HCT116 (cell line): ENCODE measurements at regions not wholly inside any gene's neighbourhood (a gene's known extent, or its start where the extent isn't known, plus 50 kb on each side); places are given as distances from the start of the nearest gene placed in this dataset.

Experiments
- ATAC-seq: fragments of 200-7000 bp; cut with Tn5 transposase; 2 replicates; pipeline ENCODE4 v1.9.1; 2020; ENCODE audit warnings: mild to moderate bottlenecking, moderate library complexity
- BruUV-seq: library from RNA; stranded (reverse); fragments of 400-500 nt; replicated peaks from 2 replicates; lab custom pipeline; 2021; lab: Mats Ljungman, UMichigan
- CTCF ChIA-PET: fragments of 300-600 bp; sonication (Branson Sonifier 250); formaldehyde crosslinking; loops from one replicate; lab custom pipeline; 2021; ENCODE audit warnings: antibody characterized with exemption; lab: Charles Lee
- POLR2A ChIA-PET: fragments of 300-600, 350-600 bp; sonication (Branson Sonifier 250); formaldehyde crosslinking; loops from one replicate; lab custom pipeline; 2021; ENCODE audit warnings: antibody characterized with exemption; lab: Charles Lee
- RAD21 ChIA-PET, 2 experiments: fragments of 300-600 bp; sonication (Branson Sonifier 250); formaldehyde crosslinking; loops; one replicate each; lab custom pipeline; 2023; ENCODE audit warnings: low total read pairs in 2 of 2; ENCODE audit not compliant: uncharacterized antibody in 2 of 2, unreplicated experiment in 2 of 2, low non-redundant PET in 1 of 2; lab: Charles Lee
- DNase-seq: peaks from one replicate; pipeline ENCODE4 v3.0.0-alpha.2; 2010; ENCODE audit warnings: low read depth, low spot score
- H2AFZ ChIP-seq: fragments of 200-600 bp; shearing (Covaris generic), sonication (generic); 2 replicates; pipeline ENCODE4 v1.6.1; 2017; ENCODE audit warnings: low read depth, mixed run types, mixed read lengths, antibody characterized with exemption, low read length; ENCODE audit not compliant: poor library complexity, severe bottlenecking
- H3K27ac ChIP-seq: 2 replicates; pipeline ENCODE4 v1.5.1; 2012; ENCODE audit warnings: low read depth, low read length
- H3K27me3 ChIP-seq: fragments of 200-600 bp; sonication (generic); 2 replicates; pipeline ENCODE4 v1.6.1; 2016; ENCODE audit warnings: mixed run types, low read length, mixed read lengths; ENCODE audit not compliant: insufficient read depth
- H3K36me3 ChIP-seq, 2 experiments: fragments of 200-500 bp in 1 of 2; fragments of 200-600 bp in 1 of 2; sonication (Bioruptor generic) in 1 of 2; sonication (generic) in 1 of 2; 2 replicates each; pipeline versions ENCODE4 v1.5.1 to v1.6.1; 2014 to 2016; ENCODE audit warnings: low read length in 2 of 2, inconsistent platforms in 1 of 2, mixed read lengths in 1 of 2, mixed run types in 1 of 2; ENCODE audit not compliant: insufficient read depth in 2 of 2, control insufficient read depth in 1 of 2
- H3K4me1 ChIP-seq, 2 experiments: fragments of 200-600 bp in 1 of 2; sonication (generic) in 1 of 2; 2 replicates each; pipeline versions ENCODE4 v1.5.1 to v1.6.1; 2012 to 2017; ENCODE audit warnings: low read length in 2 of 2, inconsistent platforms in 1 of 2, mild to moderate bottlenecking in 1 of 2, mixed read lengths in 1 of 2, mixed run types in 1 of 2, moderate library complexity in 1 of 2; ENCODE audit not compliant: insufficient read depth in 2 of 2, control insufficient read depth in 1 of 2
- H3K4me2 ChIP-seq: fragments of 200-600 bp; sonication (generic); 2 replicates; pipeline ENCODE4 v1.6.1; 2017; ENCODE audit warnings: mixed run types, low read length, mixed read lengths
- H3K4me3 ChIP-seq, 2 experiments: fragments of 200-600 bp in 1 of 2; sonication (generic) in 1 of 2; replicated peaks in 1 of 2; 2 replicates each; pipeline ENCODE4 v1.5.1; 2011 to 2016; ENCODE audit warnings: low read length in 2 of 2, control low read depth in 1 of 2, low read depth in 1 of 2, mild to moderate bottlenecking in 1 of 2, mixed read lengths in 1 of 2, mixed run types in 1 of 2
- H3K79me2 ChIP-seq: fragments of 200-600 bp; sonication (generic); 2 replicates; pipeline ENCODE4 v1.6.1; 2017; ENCODE audit warnings: mild to moderate bottlenecking, mixed run types, low read length, moderate library complexity, mixed read lengths; ENCODE audit not compliant: insufficient read depth
- H3K9ac ChIP-seq: fragments of 200-600 bp; sonication (generic); 2 replicates; pipeline ENCODE4 v1.6.1; 2016; ENCODE audit warnings: low read length, mixed read lengths
- H3K9me2 ChIP-seq: fragments of 200-600 bp; sonication (generic), shearing (Covaris generic); 2 replicates; pipeline ENCODE4 v1.6.1; 2017; ENCODE audit warnings: mixed run types, mild to moderate bottlenecking, moderate library complexity; ENCODE audit not compliant: insufficient read depth
- H3K9me3 ChIP-seq, 2 experiments: fragments of 200-500 bp in 1 of 2; fragments of 200-600 bp in 1 of 2; sonication (Bioruptor generic) in 1 of 2; sonication (generic) in 1 of 2; 2 replicates each; pipeline ENCODE4 v1.6.1; 2014 to 2017; ENCODE audit warnings: low read length in 2 of 2, mixed read lengths in 2 of 2, inconsistent platforms in 1 of 2, low read depth in 1 of 2, mild to moderate bottlenecking in 1 of 2, mixed run types in 1 of 2, moderate library complexity in 1 of 2; ENCODE audit not compliant: control insufficient read depth in 1 of 2, insufficient read depth in 1 of 2
- H4K20me1 ChIP-seq: fragments of 200-600 bp; sonication (generic), shearing (Covaris generic); 2 replicates; pipeline ENCODE4 v1.6.1; 2017; ENCODE audit warnings: mixed run types, mild to moderate bottlenecking, moderate library complexity; ENCODE audit not compliant: insufficient read depth
- CBX3 ChIP-seq: IDR thresholded peaks from 2 replicates; pipeline ENCODE4 v1.6.1; 2012; ENCODE audit warnings: low read depth
- EGR1 ChIP-seq: IDR thresholded peaks from 2 replicates; pipeline ENCODE4 v1.6.1; 2012; ENCODE audit warnings: low read depth
- SRF ChIP-seq: IDR thresholded peaks from 2 replicates; pipeline ENCODE4 v1.6.1; 2012; ENCODE audit warnings: low read depth
- intact Hi-C: fragments of 100-400 bp; cut with micrococcal nuclease; formaldehyde crosslinking; loops from 2 replicates; pipeline ENCODE4 v1.10.0; 2022
- TF ChIP-seq, protein P1 (sequence below): IDR thresholded peaks from 2 replicates; pipeline ENCODE4 v1.6.1; 2012; ENCODE audit warnings: low read depth

DNA sequence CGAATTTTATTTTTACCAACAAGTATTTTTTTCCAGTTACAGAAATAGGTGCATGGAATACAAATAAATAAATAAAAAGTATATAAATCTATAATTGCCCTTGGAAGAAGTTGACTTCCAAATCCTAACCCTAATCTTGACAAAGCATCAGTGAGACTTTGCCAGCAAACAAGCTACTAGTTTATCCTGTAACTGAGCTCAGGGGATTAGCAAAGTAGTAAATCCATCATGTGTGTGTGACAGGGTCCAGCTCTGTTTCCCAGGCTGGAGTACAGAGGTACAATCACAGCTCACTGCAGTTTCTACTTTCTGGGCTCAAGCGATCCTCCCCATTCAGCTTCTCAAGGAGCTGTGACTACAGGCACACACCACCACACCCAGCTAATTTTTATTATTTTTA, 948.0 kb upstream of the CNTNAP5 start:
- DNase-seq (no peak), ATAC-seq (no peak)
- RAD21 ChIA-PET, result no interaction called here
- no peak overlapping the region for H3K4me3 ChIP-seq
- H3K27ac ChIP-seq, result no peak overlapping the region
- H3K4me1 ChIP-seq, result no peaks in the 10 kb centered on the region
- H4K20me1 ChIP-seq, result no peaks in the 10 kb centered on the region
- no peak for TF ChIP-seq CBX3
- H3K9ac ChIP-seq, result no peak overlapping the region
- CTCF ChIA-PET, result no interaction called here
- H3K9me3 ChIP-seq, result peaks cover 0 to 34% of the 10 kb centered on the region in 2 experiments; a peak in 3 of 4 replicates
- H3K36me3 ChIP-seq, result no peaks in the 10 kb centered on the region
- H3K79me2 ChIP-seq, result no peaks in the 10 kb centered on the region
- no peak overlapping the region for H2AFZ ChIP-seq
- no peaks in the 10 kb centered on the region for H3K27me3 ChIP-seq
- POLR2A ChIA-PET, result no interaction called here
- intact Hi-C loops, result no loop called here
- H3K4me2 ChIP-seq, result no peak overlapping the region
- no peaks in the 10 kb centered on the region for H3K9me2 ChIP-seq
- BruUV-seq, result no TSS peak

DNA sequence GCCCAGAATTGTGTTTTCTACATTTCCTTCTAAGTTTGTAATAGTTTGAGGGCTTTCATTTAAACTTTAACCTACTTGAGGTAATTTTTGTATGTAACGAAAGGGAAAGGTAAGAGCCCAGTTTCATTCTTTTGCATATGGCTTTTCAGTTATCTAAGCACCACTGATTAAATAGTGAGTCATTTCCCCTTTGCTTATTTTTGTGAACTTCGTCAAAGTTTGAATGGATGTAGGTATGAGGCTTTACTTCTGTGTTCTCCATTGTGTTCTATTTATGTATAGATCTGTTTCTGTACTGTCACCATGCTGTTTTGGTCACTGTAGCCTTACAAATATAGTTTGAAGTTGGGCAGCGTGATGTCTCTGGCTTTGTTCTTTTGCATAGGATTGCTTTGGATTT, 944.8 kb upstream of the CNTNAP5 start:
- BruUV-seq, result no TSS peak
- no peak overlapping the region for H3K9ac ChIP-seq
- CTCF ChIA-PET, result no interaction called here

More for the DNA sequence above, 944.8 kb upstream of the CNTNAP5 start:
- Histone ChIP-seq H3K4me1 (no peaks in the 10 kb centered on the region), H3K79me2 (no peaks in the 10 kb centered on the region), H3K27ac (no peak overlapping the region), H2AFZ (no peak overlapping the region), H3K27me3 (no peaks in the 10 kb centered on the region), H3K4me2 (no peak overlapping the region), H3K9me3 (peaks cover 0 to 34% of the 10 kb centered on the region in 2 experiments; a peak in 3 of 4 replicates), H4K20me1 (no peaks in the 10 kb centered on the region), H3K36me3 (no peaks in the 10 kb centered on the region), H3K4me3 (no peak overlapping the region), H3K9me2 (no peaks in the 10 kb centered on the region)
- intact Hi-C loops, result no loop called here
- TF ChIP-seq, protein P1, sequence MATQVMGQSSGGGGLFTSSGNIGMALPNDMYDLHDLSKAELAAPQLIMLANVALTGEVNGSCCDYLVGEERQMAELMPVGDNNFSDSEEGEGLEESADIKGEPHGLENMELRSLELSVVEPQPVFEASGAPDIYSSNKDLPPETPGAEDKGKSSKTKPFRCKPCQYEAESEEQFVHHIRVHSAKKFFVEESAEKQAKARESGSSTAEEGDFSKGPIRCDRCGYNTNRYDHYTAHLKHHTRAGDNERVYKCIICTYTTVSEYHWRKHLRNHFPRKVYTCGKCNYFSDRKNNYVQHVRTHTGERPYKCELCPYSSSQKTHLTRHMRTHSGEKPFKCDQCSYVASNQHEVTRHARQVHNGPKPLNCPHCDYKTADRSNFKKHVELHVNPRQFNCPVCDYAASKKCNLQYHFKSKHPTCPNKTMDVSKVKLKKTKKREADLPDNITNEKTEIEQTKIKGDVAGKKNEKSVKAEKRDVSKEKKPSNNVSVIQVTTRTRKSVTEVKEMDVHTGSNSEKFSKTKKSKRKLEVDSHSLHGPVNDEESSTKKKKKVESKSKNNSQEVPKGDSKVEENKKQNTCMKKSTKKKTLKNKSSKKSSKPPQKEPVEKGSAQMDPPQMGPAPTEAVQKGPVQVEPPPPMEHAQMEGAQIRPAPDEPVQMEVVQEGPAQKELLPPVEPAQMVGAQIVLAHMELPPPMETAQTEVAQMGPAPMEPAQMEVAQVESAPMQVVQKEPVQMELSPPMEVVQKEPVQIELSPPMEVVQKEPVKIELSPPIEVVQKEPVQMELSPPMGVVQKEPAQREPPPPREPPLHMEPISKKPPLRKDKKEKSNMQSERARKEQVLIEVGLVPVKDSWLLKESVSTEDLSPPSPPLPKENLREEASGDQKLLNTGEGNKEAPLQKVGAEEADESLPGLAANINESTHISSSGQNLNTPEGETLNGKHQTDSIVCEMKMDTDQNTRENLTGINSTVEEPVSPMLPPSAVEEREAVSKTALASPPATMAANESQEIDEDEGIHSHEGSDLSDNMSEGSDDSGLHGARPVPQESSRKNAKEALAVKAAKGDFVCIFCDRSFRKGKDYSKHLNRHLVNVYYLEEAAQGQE, result no peak
- no peak for TF ChIP-seq EGR1
- no peak for TF ChIP-seq SRF
- POLR2A ChIA-PET, result no interaction called here
- RAD21 ChIA-PET, result no interaction called here
- no peak for DNase-seq
- ATAC-seq, result no peak
